ENCODE measurements at regions not wholly inside any gene's neighbourhood (a gene's known extent, or its start where the extent isn't known, plus 50 kb on each side); places are given as distances from the start of the nearest gene placed in this dataset.

GRCh38 chr16:65225488-65225887 lies 103.6 kb upstream of the CDH11 start:
- DNase-seq, result no peak

DNA sequence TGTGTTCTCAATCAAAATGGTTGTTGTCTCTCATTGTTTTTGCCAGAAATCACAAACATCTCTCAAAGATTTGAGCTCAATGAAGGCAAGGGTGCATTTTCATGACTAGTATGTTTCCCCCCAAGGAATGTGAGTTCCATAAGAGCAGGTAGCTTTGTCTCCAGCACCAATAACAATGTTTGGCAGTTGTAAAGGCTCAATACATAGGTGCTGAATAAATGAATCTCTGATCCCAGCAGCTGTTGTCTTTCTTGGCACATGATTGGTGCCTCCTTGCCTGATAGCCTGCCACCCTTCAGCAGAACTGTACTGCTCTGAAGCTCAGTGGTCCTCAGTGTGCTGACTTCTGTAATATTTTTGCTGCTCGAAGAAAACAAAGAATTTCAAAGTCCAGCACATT lies 103.1 kb upstream of the CDH11 start:
- DNase-seq, result no peak

DNA sequence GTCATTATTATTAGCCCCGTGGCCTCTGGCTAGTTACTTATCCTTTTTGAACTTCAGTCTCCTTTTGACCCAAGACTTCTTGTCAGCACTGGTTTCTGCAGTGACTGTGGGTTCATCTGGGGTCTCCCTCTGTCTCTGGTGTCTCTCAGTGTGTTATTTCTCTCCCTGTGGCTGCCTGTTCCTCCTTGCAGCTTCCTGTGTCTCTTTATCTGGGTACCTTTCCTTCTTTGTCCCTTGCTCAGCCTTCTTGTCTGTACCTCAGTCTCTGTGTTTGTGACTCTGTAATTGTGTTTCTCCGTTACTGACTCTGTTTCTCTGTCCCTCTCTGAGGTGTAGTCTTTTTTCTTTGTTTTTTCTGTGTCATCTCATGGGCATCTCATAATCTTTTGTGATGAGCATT lies 102.6 kb upstream of the CDH11 start:
- no peak for DNase-seq

GRCh38 chr16:65223335-65223734 lies 101.5 kb upstream of the CDH11 start:
- DNase-seq, result no peak

- DNase-seq, result no peak
Observed at GRCh38 chr16:65222536-65222935, 100.7 kb upstream of the CDH11 start.

DNA sequence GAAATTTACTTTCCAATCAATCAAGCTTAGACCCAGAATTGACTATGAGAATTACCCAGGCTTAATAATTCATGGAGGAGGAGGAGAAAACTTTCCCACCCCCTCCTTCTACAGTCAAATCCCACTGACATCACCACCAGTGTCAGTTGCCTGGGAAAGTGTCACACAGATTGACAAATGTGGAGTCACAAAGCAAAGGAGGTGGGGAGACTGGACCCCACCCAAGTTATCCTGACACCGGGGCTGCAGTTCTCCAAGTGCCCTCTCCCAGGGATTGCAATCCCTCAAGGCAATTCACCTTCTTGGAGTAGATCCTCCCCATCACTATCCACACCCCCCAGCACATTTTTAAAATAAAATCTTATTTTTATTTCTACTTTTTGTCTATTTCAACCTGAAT lies 100.2 kb upstream of the CDH11 start:
- no peak for DNase-seq

- DNase-seq, result no peak
Observed at GRCh38 chr16:65219786-65220185, 97.9 kb upstream of the CDH11 start.

DNA sequence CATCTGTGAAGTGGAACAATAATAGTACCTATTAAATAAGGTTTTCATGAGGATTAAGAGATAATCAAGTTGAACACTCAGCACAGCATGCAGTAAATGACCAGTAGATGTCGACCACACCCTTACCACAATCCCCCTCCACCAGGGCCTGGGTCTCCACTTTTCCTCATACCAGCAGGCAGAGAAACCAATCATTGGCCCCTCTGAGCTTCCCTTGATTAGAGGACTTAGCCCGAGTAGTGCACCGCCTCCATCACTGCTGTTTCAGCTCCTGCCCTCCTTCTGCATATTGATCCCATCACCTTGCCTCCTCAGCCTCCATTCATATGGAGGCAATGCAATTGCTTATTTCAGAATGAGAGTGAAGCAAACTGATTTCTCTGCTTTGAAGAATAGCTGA lies 96.5 kb upstream of the CDH11 start:
- no peak for DNase-seq

DNA sequence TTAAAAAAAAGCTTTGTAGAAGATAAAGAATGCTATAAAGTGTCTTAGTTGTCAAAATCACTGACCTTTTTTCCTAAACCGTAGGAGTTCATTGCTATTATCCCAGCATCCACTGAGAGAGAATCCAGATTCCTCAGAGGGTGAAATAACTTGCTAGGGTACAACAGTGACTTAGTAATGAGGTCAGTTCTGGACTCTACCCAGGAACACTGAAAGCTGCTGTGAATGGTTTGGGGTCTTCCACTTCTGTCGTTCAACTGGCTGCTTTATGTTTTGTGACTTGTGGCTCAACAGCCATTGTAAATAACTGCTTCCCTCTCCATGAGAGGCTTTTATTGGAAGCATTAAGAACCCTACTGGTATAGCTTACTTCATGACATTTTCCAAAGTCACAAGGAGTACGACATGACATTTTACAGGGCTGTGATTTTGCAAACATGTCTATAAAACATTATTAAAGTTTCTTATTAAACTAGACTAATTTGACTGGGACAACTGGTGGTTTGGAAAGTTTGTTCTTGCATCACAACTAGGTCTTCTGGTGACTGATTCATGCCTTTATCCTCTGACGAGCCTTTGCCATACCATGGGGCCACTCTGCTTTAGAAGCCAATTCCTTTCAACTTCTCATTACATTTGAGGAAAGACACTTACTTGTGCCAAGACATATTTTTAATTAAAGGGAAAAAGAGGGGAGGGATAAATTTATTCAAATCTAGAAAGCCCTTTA lies 92.2 kb upstream of the CDH11 start:
- no peak for DNase-seq

DNA sequence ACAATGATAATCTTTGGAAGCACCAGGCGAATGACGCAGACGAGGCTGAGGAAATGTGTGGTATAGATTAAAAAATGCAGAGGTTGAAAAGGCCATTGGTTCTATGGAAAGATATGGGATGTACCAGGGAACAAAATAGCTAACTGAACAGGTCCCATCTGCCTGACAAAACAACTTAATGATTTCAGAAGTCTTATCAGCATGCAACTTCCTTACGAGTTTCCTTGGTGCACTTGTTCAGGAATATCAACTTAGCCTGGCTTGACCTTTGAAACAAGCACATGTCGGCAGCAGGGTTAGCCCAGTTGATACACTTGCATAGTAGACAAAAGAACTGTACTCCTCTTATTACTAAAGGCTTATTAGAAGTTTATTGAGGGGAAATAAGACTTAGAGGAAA lies 90.9 kb upstream of the CDH11 start:
- no peak for DNase-seq

DNA sequence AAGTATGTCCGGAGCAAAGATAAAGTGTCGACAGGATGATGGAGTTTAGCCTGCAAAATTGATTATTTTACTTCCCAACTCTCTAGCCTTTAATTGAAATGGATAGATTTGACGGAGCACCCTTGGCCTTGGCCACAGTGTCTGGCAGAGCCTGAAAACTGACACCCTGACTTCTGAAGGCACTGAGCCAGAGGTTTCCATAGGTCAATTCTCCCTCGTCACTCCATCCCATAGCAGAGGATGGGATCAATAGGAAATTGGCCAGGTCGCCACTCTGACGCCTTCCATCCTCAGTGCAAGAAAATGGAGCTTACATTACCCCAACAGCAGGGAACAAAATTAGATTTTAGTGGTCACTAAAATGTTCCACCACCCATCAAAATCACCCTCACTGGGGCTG lies 90.4 kb upstream of the CDH11 start:
- DNase-seq, result no peak

DNA sequence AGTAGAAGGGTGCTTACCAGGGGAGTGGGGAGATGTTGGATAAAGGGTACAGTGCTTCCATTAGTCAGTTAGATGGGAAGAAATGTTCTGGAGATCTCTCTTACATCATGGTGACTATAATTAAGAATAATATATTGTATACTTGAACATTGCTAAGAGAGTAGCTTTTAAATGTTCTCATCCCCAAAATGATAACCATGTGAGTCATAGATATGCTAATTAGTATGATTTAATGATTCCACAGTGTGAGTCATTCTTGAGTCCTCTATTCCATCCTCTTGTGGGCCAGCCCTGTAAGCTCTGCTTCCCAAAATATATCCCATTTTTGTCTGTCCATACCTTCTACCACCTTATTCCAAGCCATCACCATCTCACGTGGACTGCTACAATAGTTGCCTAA lies 80.6 kb upstream of the CDH11 start:
- DNase-seq, result no peak

DNA sequence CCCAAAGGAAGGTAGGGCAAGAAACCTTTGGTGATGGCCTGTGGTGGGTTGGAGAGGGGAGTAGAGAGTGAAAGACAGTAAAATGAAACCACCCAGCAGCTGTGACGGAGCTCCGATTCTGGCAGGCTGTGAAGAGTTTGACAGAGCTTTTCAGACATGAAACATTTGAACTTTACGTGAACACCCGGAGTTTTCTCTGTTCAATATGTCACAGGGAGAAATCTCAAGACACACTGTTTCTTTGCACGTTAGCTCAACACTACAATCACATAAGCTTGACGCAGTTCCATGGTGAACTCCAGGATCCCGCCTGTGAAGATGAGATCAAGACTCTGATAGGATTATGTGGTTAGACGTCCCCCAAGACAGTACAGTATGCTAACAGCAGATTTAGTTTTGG lies 79.6 kb upstream of the CDH11 start:
- no peak for DNase-seq

DNA sequence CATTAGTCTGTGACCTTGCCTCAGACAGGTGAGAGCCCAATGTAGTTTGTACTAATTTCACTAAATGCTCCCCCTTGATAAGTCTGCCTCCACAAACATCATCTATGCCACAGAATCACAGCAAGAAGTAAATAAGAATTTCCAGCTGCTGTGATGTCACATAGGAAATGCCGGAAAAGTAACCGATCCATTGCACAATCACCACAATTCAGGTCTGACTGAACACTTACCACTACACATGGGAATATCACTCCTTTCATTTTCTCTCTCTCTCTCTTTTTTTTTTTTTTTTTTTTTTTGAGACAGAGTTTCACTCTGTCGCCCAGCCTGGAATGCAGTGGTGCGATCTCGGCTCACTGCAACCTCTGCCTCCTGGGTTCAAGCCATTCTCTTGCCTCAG lies 79.0 kb upstream of the CDH11 start:
- DNase-seq, result no peak

DNA sequence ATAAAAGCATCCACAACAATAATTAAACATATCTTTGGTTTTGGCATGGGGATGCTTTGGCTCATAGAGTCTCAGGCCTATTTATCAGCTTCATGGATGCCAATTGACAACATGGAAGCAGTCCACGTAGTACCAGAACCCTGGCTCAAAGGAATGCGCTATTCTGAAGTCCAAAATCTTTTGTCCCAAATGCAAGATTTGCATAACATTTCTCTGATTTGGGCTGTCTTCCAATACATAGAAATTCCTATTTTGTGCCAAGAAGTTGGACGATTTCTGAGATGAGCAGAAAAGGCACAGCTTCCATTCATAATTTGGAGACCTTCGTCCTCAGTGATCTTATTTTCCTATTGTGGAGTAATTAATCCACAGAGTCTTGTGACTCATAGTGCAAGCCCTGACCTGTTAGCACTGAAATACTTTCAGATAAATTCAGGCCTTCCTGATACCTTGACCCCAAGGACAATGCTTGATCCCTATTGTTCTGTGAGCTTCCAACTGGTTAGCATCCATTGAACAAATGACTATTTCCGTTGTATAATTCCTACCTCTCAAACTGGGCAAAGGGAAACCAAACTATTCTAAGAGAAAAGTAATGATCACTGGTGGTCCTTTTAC lies 78.4 kb upstream of the CDH11 start:
- DNase-seq, result no peak

GRCh38 chr16:65196420-65197075 lies 74.7 kb upstream of the CDH11 start:
- DNase-seq, result peak in 1 of 3 experiments; percentile 1

DNA sequence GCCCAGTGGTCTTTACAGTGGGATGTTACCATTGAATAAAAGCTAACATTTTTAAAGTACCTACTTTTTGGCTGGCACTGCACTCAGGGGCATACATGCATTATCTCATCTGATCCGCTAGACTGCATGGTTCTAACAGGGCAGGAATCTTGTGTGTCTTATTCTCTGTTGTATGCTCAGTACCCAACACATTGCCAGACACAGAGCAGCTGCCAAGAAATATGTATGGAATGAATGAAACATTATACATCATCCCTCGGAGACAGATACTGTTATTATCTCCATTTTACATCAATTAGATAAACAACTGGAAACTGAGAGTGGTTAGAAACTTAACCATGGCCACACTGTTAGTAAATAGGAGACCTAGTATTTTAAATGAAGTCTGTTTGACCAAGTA lies 74.1 kb upstream of the CDH11 start:
- no peak for DNase-seq

DNA sequence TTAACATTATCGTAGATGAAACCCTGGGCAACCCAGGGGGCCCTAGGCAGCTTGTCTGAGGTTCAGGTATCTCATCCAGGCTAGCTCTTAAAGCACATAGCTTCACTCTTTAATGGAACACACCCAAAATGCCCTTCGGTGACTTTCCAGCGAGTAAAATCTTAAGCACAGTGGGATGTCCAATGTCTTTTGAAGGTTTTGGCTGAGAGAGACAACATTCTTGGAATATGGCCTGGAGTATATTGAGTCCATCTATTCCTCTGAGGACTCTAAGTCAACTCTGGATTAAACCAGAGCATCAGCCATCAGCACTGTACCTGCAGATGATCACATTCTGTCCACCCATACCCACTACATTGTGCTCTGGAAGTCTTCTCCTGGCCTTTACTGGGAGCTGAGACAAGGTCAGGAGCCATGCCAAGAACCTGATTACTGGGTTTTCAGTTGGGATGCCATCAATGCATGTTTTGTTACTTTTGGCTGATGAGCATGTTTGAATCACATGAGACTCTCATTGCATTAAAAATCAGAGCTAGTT lies 63.4 kb upstream of the CDH11 start:
- DNase-seq, result no peak

- DNase-seq, result no peak
Observed at GRCh38 chr16:65181071-65181561, 59.3 kb upstream of the CDH11 start.

GRCh38 chr16:65178151-65178550 lies 56.3 kb upstream of the CDH11 start:
- DNase-seq, result no peak

DNA sequence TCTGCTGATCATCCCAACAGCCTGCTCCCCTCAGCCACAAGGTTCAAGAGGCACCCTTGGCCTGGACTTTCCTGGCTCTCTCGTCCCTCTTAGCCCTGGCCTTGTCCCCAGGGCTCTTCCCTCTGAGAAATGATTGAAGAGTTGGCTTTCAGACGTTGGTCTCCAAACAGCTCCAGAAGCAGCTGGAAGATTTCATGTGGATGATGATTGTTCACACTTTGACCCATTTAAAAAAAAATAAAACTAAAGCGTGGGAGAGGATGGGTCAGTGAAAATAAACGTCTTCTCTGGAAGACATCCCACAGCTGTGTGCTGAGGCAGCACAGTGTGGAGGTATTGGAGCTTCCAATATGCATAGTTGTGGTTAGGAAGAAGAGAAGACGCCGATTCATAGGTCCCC lies 54.7 kb upstream of the CDH11 start:
- no peak for DNase-seq

DNA sequence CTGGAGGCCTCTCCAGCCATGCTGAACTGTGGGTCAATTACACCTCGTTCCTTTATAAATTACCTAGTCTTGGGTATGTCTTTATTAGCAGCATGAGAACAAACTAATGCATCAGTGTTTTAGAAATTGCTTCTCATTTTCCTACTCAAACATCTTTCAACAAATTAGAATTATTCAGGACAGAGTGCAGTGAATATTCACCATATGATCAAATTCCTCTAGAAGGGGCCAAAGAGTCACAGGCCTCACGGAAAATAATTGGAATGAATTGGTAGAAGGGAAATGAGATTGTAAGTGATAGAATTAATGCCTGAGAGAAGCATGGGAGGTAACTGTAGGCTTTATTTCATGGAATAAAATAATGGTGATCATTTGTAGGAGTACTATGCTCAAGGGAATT lies 50.5 kb upstream of the CDH11 start:
- DNase-seq, result no peak

Measured in NCI-H1417 (cell line).